AG04450 (cell line): ENCODE measurements at regions not wholly inside any gene's neighbourhood (a gene's known extent, or its start where the extent isn't known, plus 50 kb on each side); places are given as distances from the start of the nearest gene placed in this dataset.
"Not testable (repeated sequence)": the region's sequence is repeated elsewhere in the genome, so short reads cannot be mapped to it uniquely, and the experiment has no call there.

ENCODE experiments used
- CTCF ChIA-PET: fragments of 300-600, 350-600 bp; formaldehyde crosslinking; extraction: SDS; loops from one replicate; lab custom pipeline; 2022; ENCODE audit warnings: antibody characterized with exemption, inconsistent platforms; lab: Charles Lee
- POLR2A ChIA-PET: fragments of 350-600 bp; formaldehyde crosslinking; extraction: SDS; loops from one replicate; lab custom pipeline; 2021; ENCODE audit warnings: antibody characterized with exemption, inconsistent platforms; lab: Yijun Ruan, JAX
- DNase-seq: peaks from one replicate; pipeline ENCODE4 v3.0.0-alpha.2; 2011; ENCODE audit warnings: low read depth, low spot score
- H3K27ac ChIP-seq: one replicate; pipeline ENCODE4 v1.5.1; 2012; ENCODE audit warnings: low read depth, low read length, control low read depth
- H3K27me3 ChIP-seq: one replicate; pipeline ENCODE4 v1.6.0; 2012; ENCODE audit warnings: low read length; ENCODE audit not compliant: control insufficient read depth, insufficient read depth
- H3K4me3 ChIP-seq: 2 replicates; pipeline ENCODE4 v1.5.1; 2011; ENCODE audit warnings: mild to moderate bottlenecking, low read depth, low read length, control low read depth
- H3K9me3 ChIP-seq: 2 replicates; pipeline ENCODE4 v1.5.1; 2012; ENCODE audit warnings: low read length; ENCODE audit not compliant: control insufficient read depth, insufficient read depth
- CTCF ChIP-seq: IDR thresholded peaks from 2 replicates; pipeline ENCODE4 v1.5.1; 2011; ENCODE audit warnings: low read depth, low read length, control low read depth, inconsistent platforms

GRCh38 chr6:134427721-134428120 lies 109.8 kb upstream of the SGK1 start:
- no peak for TF ChIP-seq CTCF
- no peak for DNase-seq
- no peak overlapping the region for H3K4me3 ChIP-seq
- H3K27me3 ChIP-seq = no peaks in the 10 kb centered on the region
- ChIA-PET CTCF (no interaction called here), POLR2A (no interaction called here)
- H3K27ac ChIP-seq = no peak overlapping the region
- no peaks in the 10 kb centered on the region for H3K9me3 ChIP-seq

GRCh38 chr6:134426623-134427022 lies 108.7 kb upstream of the SGK1 start:
- Histone ChIP-seq H3K27ac (no peak overlapping the region), H3K9me3 (no peaks in the 10 kb centered on the region), H3K27me3 (no peaks in the 10 kb centered on the region), H3K4me3 (no peak overlapping the region)
- CTCF ChIA-PET = interaction anchor here (0.6 kb wide), 1 partner anchor 399 kb away, joined by 3 read pairs; no protein-coding TSS in a partner anchor
- DNase-seq = no peak
- POLR2A ChIA-PET = no interaction called here
- no peak for TF ChIP-seq CTCF

GRCh38 chr6:134425917-134426316 lies 108.0 kb upstream of the SGK1 start:
- H3K4me3 ChIP-seq, H3K9me3 ChIP-seq, H3K27me3 ChIP-seq, H3K27ac ChIP-seq, POLR2A ChIA-PET, DNase-seq: not testable (repeated sequence)
- CTCF ChIA-PET = interaction anchor here (0.6 kb wide), 1 partner anchor 399 kb away, joined by 3 read pairs; no protein-coding TSS in a partner anchor

GRCh38 chr6:134425513-134425912 lies 107.6 kb upstream of the SGK1 start:
- no peak for TF ChIP-seq CTCF
- Histone ChIP-seq H3K27me3 (no peaks in the 10 kb centered on the region), H3K27ac (no peak overlapping the region), H3K4me3 (no peak overlapping the region), H3K9me3 (no peaks in the 10 kb centered on the region)
- no peak for DNase-seq
- ChIA-PET POLR2A (no interaction called here), CTCF (no interaction called here)

- TF ChIP-seq CTCF = no peak
- CTCF ChIA-PET = interaction anchor here (1.1 kb wide), 1 partner anchor 247 kb away, joined by 3 read pairs; no protein-coding TSS in a partner anchor
- Histone ChIP-seq H3K27me3 (no peaks in the 10 kb centered on the region), H3K4me3 (no peak overlapping the region), H3K9me3 (no peaks in the 10 kb centered on the region), H3K27ac (no peak overlapping the region)
- DNase-seq = no peak
- POLR2A ChIA-PET = no interaction called here
These were observed 106.9 kb upstream of the SGK1 start for GRCh38 chr6:134424798-134425170.
